HepG2 (cell line): ENCODE measurements at regions not wholly inside any gene's neighbourhood (a gene's known extent, or its start where the extent isn't known, plus 50 kb on each side); places are given as distances from the start of the nearest gene placed in this dataset.

Source experiments
- ATAC-seq: fragments of 200-7000 bp; cut with Tn5 transposase; 3 replicates; pipeline ENCODE4 v1.9.1; 2020; ENCODE audit warnings: mild to moderate bottlenecking, moderate library complexity
- BruUV-seq: library from RNA; stranded (reverse); fragments of 400-500 nt; replicated peaks from 2 replicates; lab custom pipeline; 2021; lab: Mats Ljungman, UMichigan
- CTCF ChIA-PET: fragments of 300-600 bp; formaldehyde crosslinking; extraction: SDS; loops from one replicate; lab custom pipeline; 2021; ENCODE audit warnings: low total read pairs, inconsistent platforms, low intra/inter-chr PET ratio; lab: Yijun Ruan, JAX
- POLR2A ChIA-PET: fragments of 350-600 bp; sonication (Branson Sonifier 250); formaldehyde crosslinking; loops from one replicate; lab custom pipeline; 2020; ENCODE audit warnings: antibody characterized with exemption, inconsistent platforms; lab: Yijun Ruan, JAX
- DNase-seq: peaks from one replicate; pipeline ENCODE4 v3.0.0-alpha.2; 2015; ENCODE audit warnings: low spot score
- FAIRE-seq: peaks from 3 replicates; lab custom pipeline; 2011; peaks lifted over from hg19 to GRCh38; lab: Jason Lieb, UNC
- H2AFZ ChIP-seq: one replicate; pipeline ENCODE4 v1.6.1; 2011; ENCODE audit warnings: low read length, inconsistent platforms
- H3K27ac ChIP-seq: fragments of 300-600 bp; 3 replicates; pipeline ENCODE4 v1.8.0; 2011; ENCODE audit warnings: mixed run types, mild to moderate bottlenecking, mixed read lengths, low read length, inconsistent platforms; ENCODE audit not compliant: insufficient read depth; ENCODE audit errors: extremely low read length
- H3K27me3 ChIP-seq, 2 experiments: fragments of 200-600 bp in 1 of 2; 2 replicates in 1 of 2; 3 replicates in 1 of 2; pipeline versions ENCODE4 v1.6.0 to v1.8.0; 2011; ENCODE audit warnings: low read length in 2 of 2, mild to moderate bottlenecking in 2 of 2, moderate library complexity in 2 of 2, inconsistent platforms in 1 of 2; ENCODE audit not compliant: insufficient read depth in 2 of 2, control insufficient read depth in 1 of 2
- H3K36me3 ChIP-seq, 2 experiments: fragments of 200-600 bp in 1 of 2; replicated peaks in 1 of 2; 2 replicates in 1 of 2; 3 replicates in 1 of 2; pipeline versions ENCODE4 v1.5.1 to v1.8.0; 2011; ENCODE audit warnings: low read length in 2 of 2, inconsistent platforms in 1 of 2; ENCODE audit not compliant: insufficient read depth in 2 of 2, control insufficient read depth in 1 of 2
- H3K4me1 ChIP-seq: 2 replicates; pipeline ENCODE4 v1.5.1; 2012; ENCODE audit warnings: low read length, inconsistent platforms; ENCODE audit not compliant: insufficient read depth
- H3K4me2 ChIP-seq: 2 replicates; pipeline ENCODE4 v1.6.0; 2011; ENCODE audit warnings: low read depth, low read length, inconsistent platforms
- H3K4me3 ChIP-seq, 3 experiments: fragments of 200-600 bp in 1 of 3; sonication (generic), shearing (Covaris generic) in 1 of 3; replicated peaks in 1 of 3; 2 replicates each; pipeline ENCODE4 v1.5.1; 2011 to 2016; ENCODE audit warnings: low read length in 3 of 3, inconsistent platforms in 2 of 3, low read depth in 2 of 3, mild to moderate bottlenecking in 2 of 3, control low read depth in 1 of 3, mixed read lengths in 1 of 3; ENCODE audit not compliant: insufficient read depth in 1 of 3
- H3K79me2 ChIP-seq: one replicate; pipeline ENCODE4 v1.6.1; 2011; ENCODE audit warnings: low read length, inconsistent platforms; ENCODE audit not compliant: insufficient read depth
- H3K9ac ChIP-seq: 2 replicates; pipeline ENCODE4 v1.6.0; 2011; ENCODE audit warnings: mild to moderate bottlenecking, low read depth, low read length, inconsistent platforms; ENCODE audit not compliant: insufficient read depth
- H3K9me3 ChIP-seq: 2 replicates; pipeline ENCODE4 v1.5.1; 2012; ENCODE audit warnings: mild to moderate bottlenecking, low read length
- H4K20me1 ChIP-seq: 2 replicates; pipeline ENCODE4 v1.6.0; 2011; ENCODE audit warnings: inconsistent platforms, mild to moderate bottlenecking, low read length, moderate library complexity; ENCODE audit not compliant: insufficient read depth
- ATRX ChIP-seq: sonication (generic); formaldehyde crosslinking; IDR thresholded peaks from 2 replicates; pipeline ENCODE4 v1.4.0; 2020; ENCODE audit warnings: missing genetic modification reagents, borderline replicate concordance
- CHCHD3 ChIP-seq: sonication (generic); formaldehyde crosslinking; IDR thresholded peaks from 2 replicates; pipeline ENCODE4 v1.8.0; 2022; ENCODE audit warnings: mild to moderate bottlenecking, missing genetic modification reagents, moderate library complexity
- CREB3 ChIP-seq: sonication (generic); formaldehyde crosslinking; IDR thresholded peaks from 2 replicates; pipeline ENCODE4 v1.5.0; 2020; ENCODE audit warnings: missing genetic modification reagents
- GATAD2A ChIP-seq: IDR thresholded peaks from 2 replicates; pipeline ENCODE4 v1.6.1; 2016
- HCFC1 ChIP-seq: fragments of 150-350 bp; IDR thresholded peaks from 2 replicates; pipeline ENCODE4 v1.6.1; 2014; ENCODE audit warnings: low read depth, low read length
- HHEX ChIP-seq: IDR thresholded peaks from 2 replicates; pipeline ENCODE4 v1.6.1; 2016; ENCODE audit warnings: control low read depth
- KDM5A ChIP-seq: fragments of 200-600 bp; sonication (generic); IDR thresholded peaks from 2 replicates; pipeline ENCODE4 v1.7.0; 2018; ENCODE audit warnings: antibody characterized with exemption, mild to moderate bottlenecking, low read length, borderline replicate concordance
- KLF9 ChIP-seq: IDR thresholded peaks from 2 replicates; pipeline ENCODE4 v1.6.1; 2016; ENCODE audit warnings: low read depth
- RARA ChIP-seq: IDR thresholded peaks from 2 replicates; pipeline ENCODE4 v1.6.1; 2016; ENCODE audit warnings: missing genetic modification reagents, missing compliant biosample characterization
- RERE ChIP-seq: IDR thresholded peaks from 2 replicates; pipeline ENCODE4 v1.6.1; 2016; ENCODE audit warnings: low read depth, missing genetic modification reagents, missing compliant biosample characterization
- SSRP1 ChIP-seq: IDR thresholded peaks from 2 replicates; pipeline ENCODE4 v1.6.1; 2016; ENCODE audit warnings: control low read depth
- TBL1XR1 ChIP-seq: fragments of 150-350 bp; IDR thresholded peaks from 2 replicates; pipeline ENCODE4 v1.6.1; 2014; ENCODE audit warnings: borderline replicate concordance, low read length; ENCODE audit not compliant: partially characterized antibody
- ZFP90 ChIP-seq: sonication (generic); formaldehyde crosslinking; IDR thresholded peaks from 2 replicates; pipeline ENCODE4 v1.8.0; 2022; ENCODE audit warnings: missing genetic modification reagents, mild to moderate bottlenecking, inconsistent platforms, borderline replicate concordance
- ZNF205 ChIP-seq: IDR thresholded peaks from 2 replicates; pipeline ENCODE4 v1.6.1; 2018; ENCODE audit warnings: missing biosample characterization, missing genetic modification reagents
- ZNF546 ChIP-seq: sonication (generic); formaldehyde crosslinking; conservative IDR thresholded peaks from 2 replicates; pipeline ENCODE4 v1.8.1; 2023; ENCODE audit warnings: mild to moderate bottlenecking, missing genetic modification reagents
- ZNF549 ChIP-seq: sonication (generic); formaldehyde crosslinking; IDR thresholded peaks from 2 replicates; pipeline ENCODE4 v1.5.0; 2020; ENCODE audit warnings: missing genetic modification reagents
- ZNF776 ChIP-seq: sonication (generic); formaldehyde crosslinking; IDR thresholded peaks from 2 replicates; pipeline ENCODE4 v1.4.0; 2020; ENCODE audit warnings: mild to moderate bottlenecking, missing genetic modification reagents
- ZNF792 ChIP-seq: IDR thresholded peaks from 2 replicates; pipeline ENCODE4 v1.6.1; 2016
- WGBS: methylation state at CpG from one replicate; pipeline ENCODE4 v1.1.6; 2017; ENCODE audit warnings: low lambda C conversion rate; 5-methylcytosine and 5-hydroxymethylcytosine counted together
- in situ Hi-C: cut with HindIII; loops from 2 replicates; pipeline ENCODE4 v1.10.0; 2017; ENCODE audit warnings: low pct_unique_long_range_greater_than_20kb; ENCODE audit not compliant: extremely low pct_ligation_motif_present
- intact Hi-C: fragments of 100-400 bp; cut with micrococcal nuclease; formaldehyde crosslinking; loops from one replicate; pipeline ENCODE4 v1.10.0; 2022; ENCODE audit not compliant: unreplicated experiment
- TF ChIP-seq, protein P1 (sequence below): sonication (generic); formaldehyde crosslinking; IDR thresholded peaks from 2 replicates; pipeline ENCODE4 v1.8.0; 2022; ENCODE audit warnings: mild to moderate bottlenecking, missing genetic modification reagents, moderate library complexity
- TF ChIP-seq, protein P2 (sequence below): sonication (generic); formaldehyde crosslinking; IDR thresholded peaks from 2 replicates; pipeline ENCODE4 v1.4.0; 2020; ENCODE audit warnings: mild to moderate bottlenecking, missing genetic modification reagents

DNA sequence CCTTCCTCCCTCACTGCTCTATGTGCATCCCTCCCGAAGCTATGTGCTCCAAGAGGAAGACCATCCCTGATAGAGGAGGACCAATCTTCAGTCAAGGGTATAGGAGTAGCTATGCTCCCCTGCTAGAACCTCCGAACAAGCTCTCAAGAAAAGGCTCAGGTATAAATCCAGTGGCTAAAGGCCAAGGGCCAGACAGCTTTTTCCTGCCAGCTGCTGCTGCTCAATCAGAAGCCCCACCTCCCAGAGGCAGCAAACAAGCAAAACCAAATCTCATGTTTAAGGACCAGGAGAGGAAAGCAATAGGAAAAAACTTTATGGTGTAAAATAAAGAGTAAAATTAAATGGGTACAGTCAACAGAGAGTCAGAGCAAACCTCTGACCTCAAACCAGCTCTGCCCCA is 187.2 kb downstream of the FGFR2 start:
- in situ Hi-C loops: no loop called here
- ChIA-PET POLR2A (no interaction called here), CTCF (no interaction called here)
- Histone ChIP-seq H3K9me3 (no peaks in the 10 kb centered on the region), H3K79me2 (no peaks in the 10 kb centered on the region), H3K4me3 (no peak overlapping the region), H3K36me3 (no peaks in the 10 kb centered on the region), H4K20me1 (no peaks in the 10 kb centered on the region), H3K4me1 (no peaks in the 10 kb centered on the region), H2AFZ (no peak overlapping the region), H3K9ac (no peak overlapping the region), H3K27ac (no peak overlapping the region), H3K27me3 (peaks cover 0 to under 1% of the 10 kb centered on the region in 2 experiments; a peak in 2 of 5 replicates), H3K4me2 (no peak overlapping the region)
- TF ChIP-seq, protein P1, sequence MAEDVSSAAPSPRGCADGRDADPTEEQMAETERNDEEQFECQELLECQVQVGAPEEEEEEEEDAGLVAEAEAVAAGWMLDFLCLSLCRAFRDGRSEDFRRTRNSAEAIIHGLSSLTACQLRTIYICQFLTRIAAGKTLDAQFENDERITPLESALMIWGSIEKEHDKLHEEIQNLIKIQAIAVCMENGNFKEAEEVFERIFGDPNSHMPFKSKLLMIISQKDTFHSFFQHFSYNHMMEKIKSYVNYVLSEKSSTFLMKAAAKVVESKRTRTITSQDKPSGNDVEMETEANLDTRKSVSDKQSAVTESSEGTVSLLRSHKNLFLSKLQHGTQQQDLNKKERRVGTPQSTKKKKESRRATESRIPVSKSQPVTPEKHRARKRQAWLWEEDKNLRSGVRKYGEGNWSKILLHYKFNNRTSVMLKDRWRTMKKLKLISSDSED (CRISPR knock-in tag): no peak
- TF ChIP-seq ZNF776 (CRISPR knock-in tag) (no peak), TBL1XR1 (no peak), SSRP1 (no peak), RERE (CRISPR knock-in tag) (no peak), ZNF546 (CRISPR knock-in tag) (no peak), HCFC1 (no peak), CHCHD3 (CRISPR knock-in tag) (no peak), ZFP90 (CRISPR knock-in tag) (no peak), HHEX (CRISPR knock-in tag) (no peak), ZNF205 (CRISPR knock-in tag) (no peak), ATRX (no peak), CREB3 (CRISPR knock-in tag) (no peak), ZNF549 (CRISPR knock-in tag) (no peak), RARA (CRISPR knock-in tag) (no peak), GATAD2A (CRISPR knock-in tag) (no peak), KDM5A (no peak), ZNF792 (CRISPR knock-in tag) (no peak), KLF9 (CRISPR knock-in tag) (no peak)
- TF ChIP-seq, protein P2, sequence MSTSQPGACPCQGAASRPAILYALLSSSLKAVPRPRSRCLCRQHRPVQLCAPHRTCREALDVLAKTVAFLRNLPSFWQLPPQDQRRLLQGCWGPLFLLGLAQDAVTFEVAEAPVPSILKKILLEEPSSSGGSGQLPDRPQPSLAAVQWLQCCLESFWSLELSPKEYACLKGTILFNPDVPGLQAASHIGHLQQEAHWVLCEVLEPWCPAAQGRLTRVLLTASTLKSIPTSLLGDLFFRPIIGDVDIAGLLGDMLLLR (CRISPR knock-in tag): no peak
- BruUV-seq: no TSS peak
- ATAC-seq (no peak), FAIRE-seq (no peak), DNase-seq (no peak)
- intact Hi-C loops: no loop called here
- 45% methylated on average over 1 of the region's 2 CpGs for WGBS
